H9 (cell line): ENCODE measurements at regions not wholly inside any gene's neighbourhood (a gene's known extent, or its start where the extent isn't known, plus 50 kb on each side); places are given as distances from the start of the nearest gene placed in this dataset.
A peak's percentile ranks its signal among the peaks of the same experiment; 100 is the strongest.

Source experiments
- DNase-seq: peaks from one replicate; pipeline ENCODE4 v3.0.0-alpha.2; 2017
- H2AFZ ChIP-seq: one replicate; pipeline ENCODE4 v1.6.1; 2013; ENCODE audit warnings: mild to moderate bottlenecking, low read length, control low read depth, moderate library complexity
- H2AK5ac ChIP-seq: 2 replicates; pipeline ENCODE4 v1.6.1; 2013; ENCODE audit warnings: low read length, control low read depth, mixed read lengths; ENCODE audit not compliant: insufficient read length
- H2BK120ac ChIP-seq: one replicate; pipeline ENCODE4 v1.6.1; 2013; ENCODE audit warnings: low read depth, mild to moderate bottlenecking, low read length, control low read depth, inconsistent platforms; ENCODE audit not compliant: poor library complexity, severe bottlenecking
- H2BK12ac ChIP-seq: 2 replicates; pipeline ENCODE4 v1.6.1; 2013; ENCODE audit warnings: low read length, control low read depth, mixed read lengths, low read depth; ENCODE audit not compliant: insufficient read length
- H2BK15ac ChIP-seq: 2 replicates; pipeline ENCODE4 v1.6.1; 2013; ENCODE audit warnings: low read depth, low read length, control low read depth
- H2BK20ac ChIP-seq: one replicate; pipeline ENCODE4 v1.6.1; 2013; ENCODE audit warnings: low read depth, mild to moderate bottlenecking, low read length, control low read depth, inconsistent platforms; ENCODE audit not compliant: poor library complexity, severe bottlenecking
- H2BK5ac ChIP-seq: 2 replicates; pipeline ENCODE4 v1.6.1; 2013; ENCODE audit warnings: low read length, control low read depth, mixed read lengths; ENCODE audit not compliant: insufficient read length
- H3K14ac ChIP-seq: 2 replicates; pipeline ENCODE4 v1.6.1; 2013; ENCODE audit warnings: low read length, control low read depth; ENCODE audit not compliant: insufficient read depth
- H3K18ac ChIP-seq: 2 replicates; pipeline ENCODE4 v1.6.1; 2013; ENCODE audit warnings: low read depth, mild to moderate bottlenecking, mixed read lengths, low read length, control low read depth; ENCODE audit not compliant: insufficient read length
- H3K23ac ChIP-seq: 2 replicates; pipeline ENCODE4 v1.6.1; 2013; ENCODE audit warnings: low read length, control low read depth, mixed read lengths, low read depth; ENCODE audit not compliant: insufficient read length
- H3K23me2 ChIP-seq: 2 replicates; pipeline ENCODE4 v1.6.1; 2013; ENCODE audit warnings: low read depth, mild to moderate bottlenecking, mixed read lengths, low read length, control low read depth; ENCODE audit not compliant: insufficient read length, poor library complexity, severe bottlenecking
- H3K27ac ChIP-seq: 2 replicates; pipeline ENCODE4 v1.5.1; 2013; ENCODE audit warnings: low read length, control low read depth, mixed read lengths, low read depth; ENCODE audit not compliant: insufficient read length
- H3K27me3 ChIP-seq: 2 replicates; pipeline ENCODE4 v1.6.1; 2013; ENCODE audit warnings: low read length, control low read depth, inconsistent platforms; ENCODE audit not compliant: insufficient read depth
- H3K4ac ChIP-seq: 2 replicates; pipeline ENCODE4 v1.6.1; 2013; ENCODE audit warnings: low read depth, mild to moderate bottlenecking, control low read depth, inconsistent platforms, low read length, moderate library complexity
- H3K4me1 ChIP-seq: 2 replicates; pipeline ENCODE4 v1.6.1; 2013; ENCODE audit warnings: low read length, control low read depth, inconsistent platforms; ENCODE audit not compliant: insufficient read depth
- H3K4me2 ChIP-seq: 2 replicates; pipeline ENCODE4 v1.6.1; 2013; ENCODE audit warnings: low read length, control low read depth, mixed read lengths; ENCODE audit not compliant: insufficient read length, insufficient read depth
- H3K56ac ChIP-seq: 2 replicates; pipeline ENCODE4 v1.6.1; 2013; ENCODE audit warnings: low read depth, mild to moderate bottlenecking, mixed read lengths, low read length, control low read depth; ENCODE audit not compliant: insufficient read length
- H3K79me1 ChIP-seq: 2 replicates; pipeline ENCODE4 v1.6.1; 2013; ENCODE audit warnings: low read depth, mild to moderate bottlenecking, moderate library complexity, low read length, control low read depth, inconsistent platforms; ENCODE audit not compliant: insufficient read depth, poor library complexity, severe bottlenecking
- H3K79me2 ChIP-seq: 2 replicates; pipeline ENCODE4 v1.6.1; 2013; ENCODE audit warnings: low read length, control low read depth, inconsistent platforms; ENCODE audit not compliant: insufficient read depth
- H3K9ac ChIP-seq: 2 replicates; pipeline ENCODE4 v1.6.1; 2013; ENCODE audit warnings: low read length, control low read depth, mixed read lengths; ENCODE audit not compliant: insufficient read length; ENCODE audit errors: extremely low read depth
- H3K9me3 ChIP-seq: one replicate; pipeline ENCODE4 v1.6.1; 2013; ENCODE audit warnings: low read depth, low read length, inconsistent platforms; ENCODE audit not compliant: control insufficient read depth
- H3T11ph ChIP-seq: one replicate; pipeline ENCODE4 v1.6.1; 2013; ENCODE audit warnings: mild to moderate bottlenecking, low read length, control low read depth, inconsistent platforms
- H4K20me1 ChIP-seq: one replicate; pipeline ENCODE4 v1.6.1; 2013; ENCODE audit not compliant: control insufficient read depth, insufficient read length, insufficient read depth
- H4K5ac ChIP-seq: 2 replicates; pipeline ENCODE4 v1.6.1; 2013; ENCODE audit warnings: low read depth, mild to moderate bottlenecking, mixed read lengths, low read length, control low read depth; ENCODE audit not compliant: insufficient read length
- H4K8ac ChIP-seq: replicated peaks from 2 replicates; pipeline ENCODE4 v1.6.1; 2013; ENCODE audit warnings: low read length, control low read depth, mixed read lengths, low read depth; ENCODE audit not compliant: insufficient read length
- H4K91ac ChIP-seq: 2 replicates; pipeline ENCODE4 v1.6.1; 2013; ENCODE audit warnings: low read depth, mild to moderate bottlenecking, moderate library complexity, mixed read lengths, low read length, control low read depth; ENCODE audit not compliant: insufficient read length
- H3K27ac Mint-ChIP-seq, 3 experiments: 2 replicates in 2 of 3; 3 replicates in 1 of 3; pipeline ENCODE4 v1.8.0; 2020 to 2021; ENCODE audit warnings: mixed read lengths in 3 of 3, mild to moderate bottlenecking in 1 of 3, moderate library complexity in 1 of 3
- H3K27me3 Mint-ChIP-seq: 2 replicates; pipeline ENCODE4 v1.8.0; 2021; ENCODE audit warnings: low read depth, mild to moderate bottlenecking, moderate library complexity, mixed read lengths
- H3K36me3 Mint-ChIP-seq, 3 experiments: 2 replicates in 2 of 3; 3 replicates in 1 of 3; pipeline ENCODE4 v1.8.0; 2020 to 2021; ENCODE audit warnings: low read depth in 3 of 3, mixed read lengths in 3 of 3; ENCODE audit not compliant: insufficient read depth in 1 of 3
- H3K4me1 Mint-ChIP-seq, 2 experiments: 2 replicates each; pipeline ENCODE4 v1.8.0; 2020; ENCODE audit warnings: mixed read lengths in 2 of 2
- H3K4me3 Mint-ChIP-seq, 2 experiments: 2 replicates in 1 of 2; 3 replicates in 1 of 2; pipeline ENCODE4 v1.8.0; 2020 to 2021; ENCODE audit warnings: mild to moderate bottlenecking in 2 of 2, mixed read lengths in 2 of 2, moderate library complexity in 1 of 2
- H3K9me3 Mint-ChIP-seq, 2 experiments: 2 replicates in 1 of 2; 3 replicates in 1 of 2; pipeline ENCODE4 v1.8.0; 2020; ENCODE audit warnings: mild to moderate bottlenecking in 2 of 2, mixed read lengths in 2 of 2, moderate library complexity in 1 of 2
- WGBS: extraction: QIAGEN DNeasy Blood & Tissue Kit; methylation state at CpG from one replicate; pipeline ENCODE4 v1.1.7; 2013; ENCODE audit warnings: missing lambda C conversion rate, low lambda C conversion rate, mixed read lengths; ENCODE audit not compliant: insufficient read length; ENCODE audit errors: extremely low coverage; 5-methylcytosine and 5-hydroxymethylcytosine counted together
- TF ChIP-seq, protein P1 (sequence below): fragments of 200-600 bp; sonication (generic); conservative IDR thresholded peaks from 3 replicates; pipeline ENCODE4 v1.8.0; 2021; ENCODE audit warnings: antibody characterized with exemption, mild to moderate bottlenecking

DNA sequence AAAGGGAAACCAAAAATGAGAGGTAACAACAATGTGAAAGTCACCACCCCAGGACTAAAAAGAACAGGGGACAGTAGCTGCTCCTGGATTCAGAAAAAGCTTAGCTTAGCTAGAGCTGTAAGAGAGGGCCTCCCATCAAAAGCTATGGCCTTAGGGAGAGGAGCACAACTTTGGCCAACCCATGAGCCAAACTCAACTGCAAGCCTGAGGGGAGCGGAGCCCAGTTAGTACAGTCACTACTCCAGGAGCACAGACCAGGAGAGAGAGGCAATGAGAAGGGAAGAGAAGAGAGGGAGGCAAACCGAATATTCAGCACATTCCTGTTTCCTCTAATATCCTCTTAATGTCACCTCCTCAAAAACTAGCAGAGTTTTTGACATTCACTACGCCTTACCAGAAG lies 917.1 kb upstream of the INTU start:
- Histone ChIP-seq H3K18ac (no peak overlapping the region), H3K27ac (peak overlapping the region; percentile 29), H2AK5ac (no peak overlapping the region), H3K9ac (no peak overlapping the region), H3K23ac (no peak overlapping the region), H3K79me1 (no peaks in the 10 kb centered on the region), H3K56ac (no peak overlapping the region), H3K9me3 (no peaks in the 10 kb centered on the region), H4K5ac (no peak overlapping the region), H3T11ph (no peak overlapping the region), H4K20me1 (no peaks in the 10 kb centered on the region), H2AFZ (no peak overlapping the region), H2BK15ac (no peak overlapping the region), H3K27me3 (no peaks in the 10 kb centered on the region), H3K79me2 (no peaks in the 10 kb centered on the region), H3K14ac (no peak overlapping the region; the same call in 1 of the 2 replicates), H2BK12ac (peak overlapping the region; percentile 53), H3K4me2 (no peak overlapping the region), H2BK5ac (no peak overlapping the region), H2BK20ac (no peak overlapping the region), H3K4me1 (no peaks in the 10 kb centered on the region; the same call in 1 of the 2 replicates), H4K8ac (no peak overlapping the region), H3K4ac (no peak overlapping the region), H4K91ac (no peak overlapping the region), H3K23me2 (no peaks in the 10 kb centered on the region), H2BK120ac (no peak overlapping the region)
- no peak for DNase-seq
- peaks cover 14 to 24% of the 10 kb centered on the region in 2 experiments for H3K4me1 Mint-ChIP-seq
- H3K4me3 Mint-ChIP-seq: no peak overlapping the region
- TF ChIP-seq, protein P1, sequence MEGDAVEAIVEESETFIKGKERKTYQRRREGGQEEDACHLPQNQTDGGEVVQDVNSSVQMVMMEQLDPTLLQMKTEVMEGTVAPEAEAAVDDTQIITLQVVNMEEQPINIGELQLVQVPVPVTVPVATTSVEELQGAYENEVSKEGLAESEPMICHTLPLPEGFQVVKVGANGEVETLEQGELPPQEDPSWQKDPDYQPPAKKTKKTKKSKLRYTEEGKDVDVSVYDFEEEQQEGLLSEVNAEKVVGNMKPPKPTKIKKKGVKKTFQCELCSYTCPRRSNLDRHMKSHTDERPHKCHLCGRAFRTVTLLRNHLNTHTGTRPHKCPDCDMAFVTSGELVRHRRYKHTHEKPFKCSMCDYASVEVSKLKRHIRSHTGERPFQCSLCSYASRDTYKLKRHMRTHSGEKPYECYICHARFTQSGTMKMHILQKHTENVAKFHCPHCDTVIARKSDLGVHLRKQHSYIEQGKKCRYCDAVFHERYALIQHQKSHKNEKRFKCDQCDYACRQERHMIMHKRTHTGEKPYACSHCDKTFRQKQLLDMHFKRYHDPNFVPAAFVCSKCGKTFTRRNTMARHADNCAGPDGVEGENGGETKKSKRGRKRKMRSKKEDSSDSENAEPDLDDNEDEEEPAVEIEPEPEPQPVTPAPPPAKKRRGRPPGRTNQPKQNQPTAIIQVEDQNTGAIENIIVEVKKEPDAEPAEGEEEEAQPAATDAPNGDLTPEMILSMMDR: no peak
- peaks cover 2 to 20% (median 3%) of the 10 kb centered on the region in 3 experiments; a peak in 5 of 7 replicates for H3K36me3 Mint-ChIP-seq
- no peaks in the 10 kb centered on the region; the same call in 1 of the 2 replicates for H3K27me3 Mint-ChIP-seq
- peak overlapping the region in 2 of 3 experiments; percentile 3 to 96; a peak in 3 of 7 replicates for H3K27ac Mint-ChIP-seq
- peaks cover 6 to 7% of the 10 kb centered on the region in 2 experiments for H3K9me3 Mint-ChIP-seq
- no CpG with 5 or more reads among the region's 3 CpGs for WGBS
